GM23338 (cell line): ENCODE measurements at regions not wholly inside any gene's neighbourhood (a gene's known extent, or its start where the extent isn't known, plus 50 kb on each side); places are given as distances from the start of the nearest gene placed in this dataset.

Experiments
- NANOG ChIP-seq: IDR thresholded peaks from 2 replicates; pipeline ENCODE4 v1.6.1; 2016; ENCODE audit warnings: antibody characterized with exemption, borderline replicate concordance
- POLR2AphosphoS5 ChIP-seq: IDR thresholded peaks from 2 replicates; pipeline ENCODE4 v1.6.1; 2016; ENCODE audit warnings: antibody characterized with exemption, low read depth
- TF ChIP-seq, protein P1 (sequence below), 2 experiments: fragments of 200-600 bp in 1 of 2; sonication (generic) in 1 of 2; conservative IDR thresholded peaks; 2 replicates each; pipeline versions ENCODE4 v1.5.1 to v1.6.1; 2016 to 2017; ENCODE audit warnings: antibody characterized with exemption in 2 of 2, low read depth in 2 of 2, mild to moderate bottlenecking in 2 of 2, moderate library complexity in 1 of 2

DNA sequence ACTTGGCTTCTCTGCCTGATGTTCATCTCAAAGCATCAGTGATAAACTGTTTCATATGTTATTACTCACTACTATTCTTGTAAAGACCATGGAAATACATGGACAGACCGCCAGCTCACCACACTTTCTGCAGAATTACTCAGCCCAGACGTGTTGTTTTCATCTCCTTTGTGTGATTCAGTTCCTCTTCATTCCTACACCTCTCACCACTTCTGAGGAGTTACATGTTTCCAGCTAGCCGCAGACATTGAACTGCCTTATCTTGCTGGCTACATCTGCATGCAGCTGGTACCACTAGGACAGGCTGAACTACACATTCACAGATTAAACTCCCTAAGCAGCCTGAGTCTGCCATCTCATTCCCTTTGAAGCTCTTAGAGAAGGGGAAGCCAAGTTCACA is 443.2 kb upstream of the FGF16 start:
- TF ChIP-seq, protein P1, sequence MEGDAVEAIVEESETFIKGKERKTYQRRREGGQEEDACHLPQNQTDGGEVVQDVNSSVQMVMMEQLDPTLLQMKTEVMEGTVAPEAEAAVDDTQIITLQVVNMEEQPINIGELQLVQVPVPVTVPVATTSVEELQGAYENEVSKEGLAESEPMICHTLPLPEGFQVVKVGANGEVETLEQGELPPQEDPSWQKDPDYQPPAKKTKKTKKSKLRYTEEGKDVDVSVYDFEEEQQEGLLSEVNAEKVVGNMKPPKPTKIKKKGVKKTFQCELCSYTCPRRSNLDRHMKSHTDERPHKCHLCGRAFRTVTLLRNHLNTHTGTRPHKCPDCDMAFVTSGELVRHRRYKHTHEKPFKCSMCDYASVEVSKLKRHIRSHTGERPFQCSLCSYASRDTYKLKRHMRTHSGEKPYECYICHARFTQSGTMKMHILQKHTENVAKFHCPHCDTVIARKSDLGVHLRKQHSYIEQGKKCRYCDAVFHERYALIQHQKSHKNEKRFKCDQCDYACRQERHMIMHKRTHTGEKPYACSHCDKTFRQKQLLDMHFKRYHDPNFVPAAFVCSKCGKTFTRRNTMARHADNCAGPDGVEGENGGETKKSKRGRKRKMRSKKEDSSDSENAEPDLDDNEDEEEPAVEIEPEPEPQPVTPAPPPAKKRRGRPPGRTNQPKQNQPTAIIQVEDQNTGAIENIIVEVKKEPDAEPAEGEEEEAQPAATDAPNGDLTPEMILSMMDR (conservative IDR thresholded peaks at IDR 0.05; ENCODE audit: low read depth in 2 of 2) = no peak
- TF ChIP-seq NANOG (no peak), POLR2AphosphoS5 (no peak)
